ENCODE measurements at regions not wholly inside any gene's neighbourhood (a gene's known extent, or its start where the extent isn't known, plus 50 kb on each side); places are given as distances from the start of the nearest gene placed in this dataset.

DNA sequence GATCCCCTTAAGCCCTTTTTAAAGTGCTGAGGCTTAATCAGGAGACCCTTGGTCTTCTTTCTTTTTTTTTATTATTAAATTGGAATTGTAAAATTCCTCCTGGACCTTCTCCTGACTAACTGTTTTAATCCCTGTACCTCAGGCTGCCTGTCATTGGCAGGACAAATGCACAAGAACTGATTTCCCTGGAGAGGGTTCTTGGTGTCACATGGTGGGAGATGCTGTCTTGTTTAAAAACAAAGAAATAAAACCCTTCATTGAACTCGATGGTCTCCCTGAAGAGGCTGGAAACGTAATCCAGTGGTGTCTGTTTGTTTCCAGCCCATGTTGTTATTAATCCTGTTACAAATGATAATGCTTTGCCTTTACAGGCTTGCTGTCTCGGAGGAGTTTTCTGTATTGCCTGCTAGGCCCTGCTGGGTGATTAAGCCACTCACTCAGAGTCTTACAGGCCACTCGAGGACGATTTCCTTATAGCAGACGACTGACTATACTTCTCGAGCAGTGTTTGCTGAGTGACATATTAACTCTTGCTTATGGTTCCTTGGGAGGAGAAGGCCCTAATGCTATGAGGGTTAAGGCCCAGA is 100.5 kb upstream of the MGAT5 start:
- TF ChIP-seq CTCF (IDR thresholded peaks at IDR 0.05; ENCODE audit: low read depth, low read length) (no peak), EZH2phosphoT487 (IDR thresholded peaks at IDR 0.05; ENCODE audit: low read depth) (no peak)

Data from OCI-LY3 (cell line).